A549 (cell line): ENCODE measurements at regions not wholly inside any gene's neighbourhood (a gene's known extent, or its start where the extent isn't known, plus 50 kb on each side); places are given as distances from the start of the nearest gene placed in this dataset.

Experiments
- BHLHE40 ChIP-seq: IDR thresholded peaks from 2 replicates; pipeline ENCODE4 v1.6.1; 2012; ENCODE audit warnings: low read depth, low read length, inconsistent platforms
- CEBPB ChIP-seq, 2 experiments: fragments of >200 bp in 1 of 2; sonication (Bioruptor Twin) in 1 of 2; formaldehyde crosslinking in 1 of 2; IDR thresholded peaks; 2 replicates each; pipeline ENCODE4 v1.6.1; 2012 to 2016
- EP300 ChIP-seq, 2 experiments: fragments of >200 bp; sonication (Bioruptor Twin); formaldehyde crosslinking; IDR thresholded peaks; 2 replicates in 1 of 2; 3 replicates in 1 of 2; pipeline ENCODE4 v1.6.1; 2016 to 2017
- FOXS1 ChIP-seq: fragments of 250-450 bp; sonication (Bioruptor Pico); IDR thresholded peaks from 2 replicates; pipeline ENCODE4 v1.5.0; 2020; ENCODE audit warnings: mild to moderate bottlenecking, moderate library complexity
- MAFK ChIP-seq: fragments of 450-650 bp; IDR thresholded peaks from 2 replicates; pipeline ENCODE4 v1.6.1; 2014; ENCODE audit not compliant: partially characterized antibody
- NFE2L2 ChIP-seq: fragments of 150-350 bp; conservative IDR thresholded peaks from 2 replicates; pipeline ENCODE4 v1.6.1; 2014; ENCODE audit warnings: low read length
- POLR2A ChIP-seq: IDR thresholded peaks from 2 replicates; pipeline ENCODE4 v1.6.1; 2012; ENCODE audit warnings: mild to moderate bottlenecking, low read length
- RAD21 ChIP-seq, 2 experiments: fragments of >200 bp in 1 of 2; sonication (Bioruptor Twin) in 1 of 2; formaldehyde crosslinking in 1 of 2; IDR thresholded peaks in 1 of 2; conservative IDR thresholded peaks in 1 of 2; 2 replicates in 1 of 2; 3 replicates in 1 of 2; pipeline ENCODE4 v1.6.1; 2012 to 2018; ENCODE audit warnings: inconsistent platforms in 1 of 2
- RFX5 ChIP-seq: fragments of 450-650 bp; IDR thresholded peaks from 2 replicates; pipeline ENCODE4 v1.7.1; 2014; ENCODE audit warnings: antibody characterized with exemption, mild to moderate bottlenecking, moderate library complexity
- ZC3H11A ChIP-seq: fragments of 450-650 bp; IDR thresholded peaks from 2 replicates; pipeline ENCODE4 v1.6.1; 2014; ENCODE audit warnings: antibody characterized with exemption, mild to moderate bottlenecking
- ZFP36 ChIP-seq: fragments of 450-650 bp; IDR thresholded peaks from 2 replicates; pipeline ENCODE4 v1.6.1; 2014; ENCODE audit warnings: borderline replicate concordance; ENCODE audit not compliant: partially characterized antibody
- TF ChIP-seq, protein P1 (sequence below): fragments of >200 bp; sonication (Bioruptor Twin); formaldehyde crosslinking; IDR thresholded peaks from 3 replicates; pipeline ENCODE4 v1.5.1; 2016
- TF ChIP-seq, protein P2 (sequence below): IDR thresholded peaks from 2 replicates; pipeline ENCODE4 v1.6.1; 2012

DNA sequence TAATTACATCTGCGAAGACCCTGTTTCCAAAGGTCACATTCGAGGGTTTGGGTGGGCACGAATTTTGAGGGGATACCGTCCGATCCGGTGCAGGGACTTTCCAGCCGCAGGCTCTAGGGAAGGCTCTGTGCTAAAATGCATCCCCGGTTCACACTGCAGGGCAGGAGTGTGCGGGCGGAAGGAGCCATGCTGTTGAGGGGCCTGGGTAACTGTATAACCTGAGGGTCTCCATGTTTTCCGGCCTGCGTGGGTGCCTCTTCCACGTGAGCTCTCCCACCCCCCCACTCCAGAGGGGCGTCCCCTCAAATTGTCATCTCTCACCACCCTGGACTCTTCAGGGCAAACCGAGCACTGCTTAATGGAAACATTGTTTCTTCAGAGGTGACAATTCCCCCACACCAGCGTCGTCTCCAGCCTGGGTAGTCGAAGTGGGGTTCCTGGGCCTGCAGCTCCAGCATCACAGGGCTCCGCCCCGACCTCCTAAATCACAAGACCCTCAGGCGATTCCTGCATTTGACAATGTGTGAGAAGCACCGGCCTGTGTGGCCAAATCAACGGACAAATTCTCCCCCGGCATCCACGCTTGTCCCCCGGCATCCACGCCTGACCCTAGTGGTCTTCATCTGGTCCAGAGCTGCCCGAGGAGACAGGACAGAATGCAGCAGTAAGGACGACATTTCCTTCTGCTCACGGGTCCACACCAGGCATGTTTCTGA lies 51.2 kb downstream of the FOXL3 start:
- no peak for TF ChIP-seq POLR2A
- no peak for TF ChIP-seq EP300 (IDR thresholded peaks at IDR 0.05)
- no peak for TF ChIP-seq RFX5
- TF ChIP-seq, protein P1, sequence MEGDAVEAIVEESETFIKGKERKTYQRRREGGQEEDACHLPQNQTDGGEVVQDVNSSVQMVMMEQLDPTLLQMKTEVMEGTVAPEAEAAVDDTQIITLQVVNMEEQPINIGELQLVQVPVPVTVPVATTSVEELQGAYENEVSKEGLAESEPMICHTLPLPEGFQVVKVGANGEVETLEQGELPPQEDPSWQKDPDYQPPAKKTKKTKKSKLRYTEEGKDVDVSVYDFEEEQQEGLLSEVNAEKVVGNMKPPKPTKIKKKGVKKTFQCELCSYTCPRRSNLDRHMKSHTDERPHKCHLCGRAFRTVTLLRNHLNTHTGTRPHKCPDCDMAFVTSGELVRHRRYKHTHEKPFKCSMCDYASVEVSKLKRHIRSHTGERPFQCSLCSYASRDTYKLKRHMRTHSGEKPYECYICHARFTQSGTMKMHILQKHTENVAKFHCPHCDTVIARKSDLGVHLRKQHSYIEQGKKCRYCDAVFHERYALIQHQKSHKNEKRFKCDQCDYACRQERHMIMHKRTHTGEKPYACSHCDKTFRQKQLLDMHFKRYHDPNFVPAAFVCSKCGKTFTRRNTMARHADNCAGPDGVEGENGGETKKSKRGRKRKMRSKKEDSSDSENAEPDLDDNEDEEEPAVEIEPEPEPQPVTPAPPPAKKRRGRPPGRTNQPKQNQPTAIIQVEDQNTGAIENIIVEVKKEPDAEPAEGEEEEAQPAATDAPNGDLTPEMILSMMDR: no peak
- no peak for TF ChIP-seq CEBPB (IDR thresholded peaks at IDR 0.05)
- TF ChIP-seq MAFK: no peak
- TF ChIP-seq BHLHE40: no peak
- no peak for TF ChIP-seq RAD21 (conservative IDR thresholded peaks at IDR 0.05 in 1 of 2, IDR thresholded peaks at IDR 0.05 in 1 of 2)
- TF ChIP-seq FOXS1: no peak
- TF ChIP-seq, protein P2, sequence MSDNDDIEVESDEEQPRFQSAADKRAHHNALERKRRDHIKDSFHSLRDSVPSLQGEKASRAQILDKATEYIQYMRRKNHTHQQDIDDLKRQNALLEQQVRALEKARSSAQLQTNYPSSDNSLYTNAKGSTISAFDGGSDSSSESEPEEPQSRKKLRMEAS: no peak
- TF ChIP-seq NFE2L2: no peak
- no peak for TF ChIP-seq ZC3H11A
- TF ChIP-seq ZFP36: no peak
